ACC112 (cell line): ENCODE measurements at regions not wholly inside any gene's neighbourhood (a gene's known extent, or its start where the extent isn't known, plus 50 kb on each side); places are given as distances from the start of the nearest gene placed in this dataset.
"Not testable (repeated sequence)": the region's sequence is repeated elsewhere in the genome, so short reads cannot be mapped to it uniquely, and the experiment has no call there.

Experiments used
- H2AFZ ChIP-seq: fragments of 200-600 bp; sonication (generic); one replicate; pipeline ENCODE4 v1.6.0; 2017; ENCODE audit warnings: antibody characterized with exemption, low read length; ENCODE audit not compliant: unreplicated experiment
- H3K27ac ChIP-seq: fragments of 200-600 bp; sonication (generic); 2 replicates; pipeline ENCODE4 v1.5.1; 2014; ENCODE audit warnings: low read depth, mild to moderate bottlenecking, antibody characterized with exemption, low read length, moderate library complexity
- H3K27me3 ChIP-seq: fragments of 200-600 bp; sonication (generic); 2 replicates; pipeline ENCODE4 v1.6.1; 2014; ENCODE audit warnings: mild to moderate bottlenecking, antibody characterized with exemption, low read length, moderate library complexity, mixed read lengths; ENCODE audit not compliant: insufficient read depth
- H3K36me3 ChIP-seq: fragments of 200-600 bp; sonication (generic); 2 replicates; pipeline ENCODE4 v1.6.1; 2016; ENCODE audit warnings: mild to moderate bottlenecking, antibody characterized with exemption, low read length, moderate library complexity, mixed read lengths; ENCODE audit not compliant: insufficient read depth
- H3K4me1 ChIP-seq: fragments of 200-600 bp; sonication (generic); one replicate; pipeline ENCODE4 v1.6.1; 2016; ENCODE audit warnings: low read length, mixed read lengths; ENCODE audit not compliant: insufficient read depth, unreplicated experiment, control insufficient read depth
- H3K4me3 ChIP-seq: fragments of 200-600 bp; sonication (generic); 2 replicates; pipeline ENCODE4 v1.5.1; 2014; ENCODE audit warnings: mild to moderate bottlenecking, low read depth, low read length
- H3K79me2 ChIP-seq: fragments of 200-600 bp; sonication (generic); one replicate; pipeline ENCODE4 v1.6.0; 2016; ENCODE audit warnings: low read length; ENCODE audit not compliant: control insufficient read depth, unreplicated experiment, insufficient read depth

GRCh38 chr3:117026401-117026800 lies 316.8 kb downstream of the TUSC7 start:
- no peaks in the 10 kb centered on the region for H3K27me3 ChIP-seq
- H3K4me1 ChIP-seq: peaks cover under 1% of the 10 kb centered on the region
- no peaks in the 10 kb centered on the region for H3K79me2 ChIP-seq
- no peaks in the 10 kb centered on the region for H3K36me3 ChIP-seq
- H3K4me3 ChIP-seq: no peak overlapping the region
- no peak overlapping the region for H3K27ac ChIP-seq
- no peak overlapping the region for H2AFZ ChIP-seq

GRCh38 chr3:117035745-117036144 lies 326.2 kb downstream of the TUSC7 start:
- no peaks in the 10 kb centered on the region for H3K36me3 ChIP-seq
- peak overlapping the region; percentile 59 for H2AFZ ChIP-seq
- H3K4me1 ChIP-seq: peaks cover 26% of the 10 kb centered on the region
- H3K4me3 ChIP-seq: peak overlapping the region; percentile 59
- H3K27ac ChIP-seq: peak overlapping the region; percentile 87
- H3K79me2 ChIP-seq: no peaks in the 10 kb centered on the region
- no peaks in the 10 kb centered on the region for H3K27me3 ChIP-seq

- H2AFZ ChIP-seq: peak overlapping the region; percentile 79
- H3K4me1 ChIP-seq: peaks cover 26% of the 10 kb centered on the region
- no peaks in the 10 kb centered on the region for H3K27me3 ChIP-seq
- H3K79me2 ChIP-seq: no peaks in the 10 kb centered on the region
- H3K27ac ChIP-seq: peak overlapping the region; percentile 87
- H3K36me3 ChIP-seq: no peaks in the 10 kb centered on the region
- H3K4me3 ChIP-seq: peak overlapping the region; percentile 59
Observed at GRCh38 chr3:117036259-117036799, 326.8 kb downstream of the TUSC7 start.

- H3K4me1 ChIP-seq: no peaks in the 10 kb centered on the region
- no peak overlapping the region for H2AFZ ChIP-seq
- H3K4me3 ChIP-seq: no peak overlapping the region
- no peaks in the 10 kb centered on the region for H3K36me3 ChIP-seq
- H3K27me3 ChIP-seq: no peaks in the 10 kb centered on the region
- no peaks in the 10 kb centered on the region for H3K79me2 ChIP-seq
- H3K27ac ChIP-seq: no peak overlapping the region
Observed at GRCh38 chr3:117045143-117045542, 335.6 kb downstream of the TUSC7 start.

GRCh38 chr3:117047951-117048705 lies 338.5 kb downstream of the TUSC7 start:
- no peaks in the 10 kb centered on the region for H3K36me3 ChIP-seq
- no peaks in the 10 kb centered on the region for H3K27me3 ChIP-seq
- peaks cover 12% of the 10 kb centered on the region for H3K4me1 ChIP-seq
- no peaks in the 10 kb centered on the region for H3K79me2 ChIP-seq
- no peak overlapping the region for H3K27ac ChIP-seq
- H2AFZ ChIP-seq: no peak overlapping the region
- no peak overlapping the region for H3K4me3 ChIP-seq

GRCh38 chr3:117052395-117052794 lies 342.8 kb downstream of the TUSC7 start:
- H3K4me1 ChIP-seq: peaks cover 12% of the 10 kb centered on the region
- H3K4me3 ChIP-seq: no peak overlapping the region
- H3K27me3 ChIP-seq: no peaks in the 10 kb centered on the region
- H3K36me3 ChIP-seq: no peaks in the 10 kb centered on the region
- H3K27ac ChIP-seq: no peak overlapping the region
- no peaks in the 10 kb centered on the region for H3K79me2 ChIP-seq
- H2AFZ ChIP-seq: no peak overlapping the region

GRCh38 chr3:117054556-117054955 lies 345.0 kb downstream of the TUSC7 start:
- no peak overlapping the region for H3K4me3 ChIP-seq

GRCh38 chr3:117056946-117057345 lies 347.4 kb downstream of the TUSC7 start:
- not testable (repeated sequence) for H3K36me3 ChIP-seq, H2AFZ ChIP-seq, H3K79me2 ChIP-seq, H3K27ac ChIP-seq, H3K4me3 ChIP-seq, H3K27me3 ChIP-seq
- peaks cover 10% of the 10 kb centered on the region for H3K4me1 ChIP-seq

More at GRCh38 chr3:117054556-117054955, 345.0 kb downstream of the TUSC7 start:
- Histone ChIP-seq H3K36me3 (no peaks in the 10 kb centered on the region), H3K79me2 (no peaks in the 10 kb centered on the region), H3K27ac (no peak overlapping the region), H3K4me1 (peaks cover 12% of the 10 kb centered on the region), H3K27me3 (no peaks in the 10 kb centered on the region), H2AFZ (no peak overlapping the region)

- no peaks in the 10 kb centered on the region for H3K79me2 ChIP-seq
- no peak overlapping the region for H3K27ac ChIP-seq
- no peaks in the 10 kb centered on the region for H3K4me1 ChIP-seq
- no peak overlapping the region for H2AFZ ChIP-seq
- no peaks in the 10 kb centered on the region for H3K36me3 ChIP-seq
- H3K4me3 ChIP-seq: no peak overlapping the region
- H3K27me3 ChIP-seq: no peaks in the 10 kb centered on the region
Observed at GRCh38 chr3:117059067-117059955, 349.7 kb downstream of the TUSC7 start.

- Histone ChIP-seq H3K79me2 (no peaks in the 10 kb centered on the region), H3K36me3 (no peaks in the 10 kb centered on the region), H3K27ac (no peak overlapping the region), H3K4me1 (no peaks in the 10 kb centered on the region), H3K27me3 (no peaks in the 10 kb centered on the region), H3K4me3 (no peak overlapping the region), H2AFZ (no peak overlapping the region)
Observed at GRCh38 chr3:117059956-117060270, 350.3 kb downstream of the TUSC7 start.
